HCT116 (cell line): ENCODE measurements at regions not wholly inside any gene's neighbourhood (a gene's known extent, or its start where the extent isn't known, plus 50 kb on each side); places are given as distances from the start of the nearest gene placed in this dataset.

Experiments used
- ATAC-seq: fragments of 200-7000 bp; cut with Tn5 transposase; 2 replicates; pipeline ENCODE4 v1.9.1; 2020; ENCODE audit warnings: mild to moderate bottlenecking, moderate library complexity
- BruUV-seq: library from RNA; stranded (reverse); fragments of 400-500 nt; replicated peaks from 2 replicates; lab custom pipeline; 2021; lab: Mats Ljungman, UMichigan
- CTCF ChIA-PET: fragments of 300-600 bp; sonication (Branson Sonifier 250); formaldehyde crosslinking; loops from one replicate; lab custom pipeline; 2021; ENCODE audit warnings: antibody characterized with exemption; lab: Charles Lee
- POLR2A ChIA-PET: fragments of 300-600, 350-600 bp; sonication (Branson Sonifier 250); formaldehyde crosslinking; loops from one replicate; lab custom pipeline; 2021; ENCODE audit warnings: antibody characterized with exemption; lab: Charles Lee
- RAD21 ChIA-PET, 2 experiments: fragments of 300-600 bp; sonication (Branson Sonifier 250); formaldehyde crosslinking; loops; one replicate each; lab custom pipeline; 2023; ENCODE audit warnings: low total read pairs in 2 of 2; ENCODE audit not compliant: uncharacterized antibody in 2 of 2, unreplicated experiment in 2 of 2, low non-redundant PET in 1 of 2; lab: Charles Lee
- DNase-seq: peaks from one replicate; pipeline ENCODE4 v3.0.0-alpha.2; 2010; ENCODE audit warnings: low read depth, low spot score
- H2AFZ ChIP-seq: fragments of 200-600 bp; shearing (Covaris generic), sonication (generic); 2 replicates; pipeline ENCODE4 v1.6.1; 2017; ENCODE audit warnings: low read depth, mixed run types, mixed read lengths, antibody characterized with exemption, low read length; ENCODE audit not compliant: poor library complexity, severe bottlenecking
- H3K27ac ChIP-seq: 2 replicates; pipeline ENCODE4 v1.5.1; 2012; ENCODE audit warnings: low read depth, low read length
- H3K27me3 ChIP-seq: fragments of 200-600 bp; sonication (generic); 2 replicates; pipeline ENCODE4 v1.6.1; 2016; ENCODE audit warnings: mixed run types, low read length, mixed read lengths; ENCODE audit not compliant: insufficient read depth
- H3K36me3 ChIP-seq, 2 experiments: fragments of 200-500 bp in 1 of 2; fragments of 200-600 bp in 1 of 2; sonication (Bioruptor generic) in 1 of 2; sonication (generic) in 1 of 2; 2 replicates each; pipeline versions ENCODE4 v1.5.1 to v1.6.1; 2014 to 2016; ENCODE audit warnings: low read length in 2 of 2, inconsistent platforms in 1 of 2, mixed read lengths in 1 of 2, mixed run types in 1 of 2; ENCODE audit not compliant: insufficient read depth in 2 of 2, control insufficient read depth in 1 of 2
- H3K4me1 ChIP-seq, 2 experiments: fragments of 200-600 bp in 1 of 2; sonication (generic) in 1 of 2; 2 replicates each; pipeline versions ENCODE4 v1.5.1 to v1.6.1; 2012 to 2017; ENCODE audit warnings: low read length in 2 of 2, inconsistent platforms in 1 of 2, mild to moderate bottlenecking in 1 of 2, mixed read lengths in 1 of 2, mixed run types in 1 of 2, moderate library complexity in 1 of 2; ENCODE audit not compliant: insufficient read depth in 2 of 2, control insufficient read depth in 1 of 2
- H3K4me2 ChIP-seq: fragments of 200-600 bp; sonication (generic); 2 replicates; pipeline ENCODE4 v1.6.1; 2017; ENCODE audit warnings: mixed run types, low read length, mixed read lengths
- H3K4me3 ChIP-seq, 2 experiments: fragments of 200-600 bp in 1 of 2; sonication (generic) in 1 of 2; replicated peaks in 1 of 2; 2 replicates each; pipeline ENCODE4 v1.5.1; 2011 to 2016; ENCODE audit warnings: low read length in 2 of 2, control low read depth in 1 of 2, low read depth in 1 of 2, mild to moderate bottlenecking in 1 of 2, mixed read lengths in 1 of 2, mixed run types in 1 of 2
- H3K79me2 ChIP-seq: fragments of 200-600 bp; sonication (generic); 2 replicates; pipeline ENCODE4 v1.6.1; 2017; ENCODE audit warnings: mild to moderate bottlenecking, mixed run types, low read length, moderate library complexity, mixed read lengths; ENCODE audit not compliant: insufficient read depth
- H3K9ac ChIP-seq: fragments of 200-600 bp; sonication (generic); 2 replicates; pipeline ENCODE4 v1.6.1; 2016; ENCODE audit warnings: low read length, mixed read lengths
- H3K9me2 ChIP-seq: fragments of 200-600 bp; sonication (generic), shearing (Covaris generic); 2 replicates; pipeline ENCODE4 v1.6.1; 2017; ENCODE audit warnings: mixed run types, mild to moderate bottlenecking, moderate library complexity; ENCODE audit not compliant: insufficient read depth
- H3K9me3 ChIP-seq, 2 experiments: fragments of 200-500 bp in 1 of 2; fragments of 200-600 bp in 1 of 2; sonication (Bioruptor generic) in 1 of 2; sonication (generic) in 1 of 2; 2 replicates each; pipeline ENCODE4 v1.6.1; 2014 to 2017; ENCODE audit warnings: low read length in 2 of 2, mixed read lengths in 2 of 2, inconsistent platforms in 1 of 2, low read depth in 1 of 2, mild to moderate bottlenecking in 1 of 2, mixed run types in 1 of 2, moderate library complexity in 1 of 2; ENCODE audit not compliant: control insufficient read depth in 1 of 2, insufficient read depth in 1 of 2
- H4K20me1 ChIP-seq: fragments of 200-600 bp; sonication (generic), shearing (Covaris generic); 2 replicates; pipeline ENCODE4 v1.6.1; 2017; ENCODE audit warnings: mixed run types, mild to moderate bottlenecking, moderate library complexity; ENCODE audit not compliant: insufficient read depth
- CBX3 ChIP-seq: IDR thresholded peaks from 2 replicates; pipeline ENCODE4 v1.6.1; 2012; ENCODE audit warnings: low read depth
- CEBPB ChIP-seq: IDR thresholded peaks from 2 replicates; pipeline ENCODE4 v1.6.1; 2012; ENCODE audit warnings: low read depth
- ELF1 ChIP-seq: IDR thresholded peaks from 2 replicates; pipeline ENCODE4 v1.6.1; 2012; ENCODE audit warnings: low read depth, borderline replicate concordance
- EZH2 ChIP-seq: fragments of 200-600 bp; sonication (generic); IDR thresholded peaks from 2 replicates; pipeline ENCODE4 v1.6.1; 2017; ENCODE audit warnings: antibody characterized with exemption, mixed run types
- POLR2A ChIP-seq: IDR thresholded peaks from 2 replicates; pipeline ENCODE4 v1.7.0; 2011; ENCODE audit warnings: borderline replicate concordance; ENCODE audit not compliant: insufficient read depth, insufficient read length; ENCODE audit errors: extremely low read depth
- POLR2AphosphoS5 ChIP-seq: IDR thresholded peaks from 2 replicates; pipeline ENCODE4 v1.6.1; 2011; ENCODE audit warnings: mild to moderate bottlenecking, low read depth, low read length, moderate library complexity
- SIN3A ChIP-seq: IDR thresholded peaks from 2 replicates; pipeline ENCODE4 v1.6.1; 2012; ENCODE audit warnings: low read depth
- TCF7L2 ChIP-seq: IDR thresholded peaks from 2 replicates; pipeline ENCODE4 v1.7.0; 2011; ENCODE audit warnings: borderline replicate concordance, inconsistent platforms; ENCODE audit not compliant: insufficient read depth, insufficient read length; ENCODE audit errors: extremely low read depth
- intact Hi-C: fragments of 100-400 bp; cut with micrococcal nuclease; formaldehyde crosslinking; loops from 2 replicates; pipeline ENCODE4 v1.10.0; 2022
- TF ChIP-seq, protein P1 (sequence below): IDR thresholded peaks from 2 replicates; pipeline ENCODE4 v1.6.1; 2012; ENCODE audit warnings: low read depth
- TF ChIP-seq, protein P2 (sequence below), 3 experiments: fragments of 200-600 bp in 1 of 3; sonication (generic) in 1 of 3; IDR thresholded peaks in 2 of 3; conservative IDR thresholded peaks in 1 of 3; 2 replicates each; pipeline ENCODE4 v1.5.1; 2012 to 2017; ENCODE audit warnings: low read depth in 2 of 3, low read length in 2 of 3, antibody characterized with exemption in 1 of 3, borderline replicate concordance in 1 of 3, control low read depth in 1 of 3, mild to moderate bottlenecking in 1 of 3, mixed read lengths in 1 of 3, mixed run types in 1 of 3, moderate library complexity in 1 of 3; ENCODE audit not compliant: insufficient read depth in 1 of 3

DNA sequence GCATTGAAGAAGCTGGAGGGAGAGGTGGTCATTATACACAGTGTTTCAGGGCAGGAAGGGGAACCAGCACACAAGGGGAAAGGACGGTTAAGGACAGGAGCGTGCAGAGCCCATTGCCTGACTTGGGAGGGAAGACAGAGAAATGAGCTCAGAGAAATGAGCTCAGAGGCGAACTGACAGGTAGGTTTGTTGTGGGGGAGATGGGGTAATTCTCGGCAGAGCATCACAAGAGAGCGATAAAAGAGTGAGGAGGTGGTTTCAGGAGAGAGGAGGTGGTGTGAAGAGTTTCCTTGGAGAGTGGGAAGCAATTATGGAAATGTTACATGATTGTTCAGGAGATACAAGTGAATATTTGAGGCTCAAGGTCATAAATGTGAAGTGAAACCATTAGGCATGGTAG lies 61.0 kb downstream of the MRGPRX1 start:
- intact Hi-C loops, result no loop called here

More for the DNA sequence above, 61.0 kb downstream of the MRGPRX1 start:
- ChIA-PET CTCF (no interaction called here), POLR2A (no interaction called here)
- no TSS peak for BruUV-seq
- H2AFZ ChIP-seq, result no peak overlapping the region
- H3K4me3 ChIP-seq, result no peak overlapping the region
- H3K27me3 ChIP-seq, result peaks cover 52% of the 10 kb centered on the region
- H3K4me1 ChIP-seq, result no peaks in the 10 kb centered on the region
- no peak overlapping the region for H3K4me2 ChIP-seq
- H3K36me3 ChIP-seq, result no peaks in the 10 kb centered on the region
- no peaks in the 10 kb centered on the region for H3K9me3 ChIP-seq
- no peaks in the 10 kb centered on the region for H4K20me1 ChIP-seq
- no peak overlapping the region for H3K9ac ChIP-seq
- TF ChIP-seq POLR2A (no peak), POLR2AphosphoS5 (no peak), CBX3 (no peak), ELF1 (no peak), CEBPB (no peak), EZH2 (no peak), SIN3A (no peak), TCF7L2 (no peak)
- TF ChIP-seq, protein P1, sequence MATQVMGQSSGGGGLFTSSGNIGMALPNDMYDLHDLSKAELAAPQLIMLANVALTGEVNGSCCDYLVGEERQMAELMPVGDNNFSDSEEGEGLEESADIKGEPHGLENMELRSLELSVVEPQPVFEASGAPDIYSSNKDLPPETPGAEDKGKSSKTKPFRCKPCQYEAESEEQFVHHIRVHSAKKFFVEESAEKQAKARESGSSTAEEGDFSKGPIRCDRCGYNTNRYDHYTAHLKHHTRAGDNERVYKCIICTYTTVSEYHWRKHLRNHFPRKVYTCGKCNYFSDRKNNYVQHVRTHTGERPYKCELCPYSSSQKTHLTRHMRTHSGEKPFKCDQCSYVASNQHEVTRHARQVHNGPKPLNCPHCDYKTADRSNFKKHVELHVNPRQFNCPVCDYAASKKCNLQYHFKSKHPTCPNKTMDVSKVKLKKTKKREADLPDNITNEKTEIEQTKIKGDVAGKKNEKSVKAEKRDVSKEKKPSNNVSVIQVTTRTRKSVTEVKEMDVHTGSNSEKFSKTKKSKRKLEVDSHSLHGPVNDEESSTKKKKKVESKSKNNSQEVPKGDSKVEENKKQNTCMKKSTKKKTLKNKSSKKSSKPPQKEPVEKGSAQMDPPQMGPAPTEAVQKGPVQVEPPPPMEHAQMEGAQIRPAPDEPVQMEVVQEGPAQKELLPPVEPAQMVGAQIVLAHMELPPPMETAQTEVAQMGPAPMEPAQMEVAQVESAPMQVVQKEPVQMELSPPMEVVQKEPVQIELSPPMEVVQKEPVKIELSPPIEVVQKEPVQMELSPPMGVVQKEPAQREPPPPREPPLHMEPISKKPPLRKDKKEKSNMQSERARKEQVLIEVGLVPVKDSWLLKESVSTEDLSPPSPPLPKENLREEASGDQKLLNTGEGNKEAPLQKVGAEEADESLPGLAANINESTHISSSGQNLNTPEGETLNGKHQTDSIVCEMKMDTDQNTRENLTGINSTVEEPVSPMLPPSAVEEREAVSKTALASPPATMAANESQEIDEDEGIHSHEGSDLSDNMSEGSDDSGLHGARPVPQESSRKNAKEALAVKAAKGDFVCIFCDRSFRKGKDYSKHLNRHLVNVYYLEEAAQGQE, result no peak
- TF ChIP-seq, protein P2, sequence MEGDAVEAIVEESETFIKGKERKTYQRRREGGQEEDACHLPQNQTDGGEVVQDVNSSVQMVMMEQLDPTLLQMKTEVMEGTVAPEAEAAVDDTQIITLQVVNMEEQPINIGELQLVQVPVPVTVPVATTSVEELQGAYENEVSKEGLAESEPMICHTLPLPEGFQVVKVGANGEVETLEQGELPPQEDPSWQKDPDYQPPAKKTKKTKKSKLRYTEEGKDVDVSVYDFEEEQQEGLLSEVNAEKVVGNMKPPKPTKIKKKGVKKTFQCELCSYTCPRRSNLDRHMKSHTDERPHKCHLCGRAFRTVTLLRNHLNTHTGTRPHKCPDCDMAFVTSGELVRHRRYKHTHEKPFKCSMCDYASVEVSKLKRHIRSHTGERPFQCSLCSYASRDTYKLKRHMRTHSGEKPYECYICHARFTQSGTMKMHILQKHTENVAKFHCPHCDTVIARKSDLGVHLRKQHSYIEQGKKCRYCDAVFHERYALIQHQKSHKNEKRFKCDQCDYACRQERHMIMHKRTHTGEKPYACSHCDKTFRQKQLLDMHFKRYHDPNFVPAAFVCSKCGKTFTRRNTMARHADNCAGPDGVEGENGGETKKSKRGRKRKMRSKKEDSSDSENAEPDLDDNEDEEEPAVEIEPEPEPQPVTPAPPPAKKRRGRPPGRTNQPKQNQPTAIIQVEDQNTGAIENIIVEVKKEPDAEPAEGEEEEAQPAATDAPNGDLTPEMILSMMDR (IDR thresholded peaks at IDR 0.05 in 2 of 3, conservative IDR thresholded peaks at IDR 0.05 in 1 of 3; ENCODE audit: borderline replicate concordance in 1 of 3, insufficient read depth in 1 of 3, low read depth in 2 of 3, low read length in 2 of 3), result no peak
- TF ChIP-seq, all 23 proteins: peak for 0
- Histone ChIP-seq H3K27ac (no peak overlapping the region), H3K9me2 (no peaks in the 10 kb centered on the region), H3K79me2 (no peaks in the 10 kb centered on the region)
- DNase-seq (no peak), ATAC-seq (no peak)
- RAD21 ChIA-PET, result no interaction called here
